ENCODE measurements at regions not wholly inside any gene's neighbourhood (a gene's known extent, or its start where the extent isn't known, plus 50 kb on each side); places are given as distances from the start of the nearest gene placed in this dataset.

DNA sequence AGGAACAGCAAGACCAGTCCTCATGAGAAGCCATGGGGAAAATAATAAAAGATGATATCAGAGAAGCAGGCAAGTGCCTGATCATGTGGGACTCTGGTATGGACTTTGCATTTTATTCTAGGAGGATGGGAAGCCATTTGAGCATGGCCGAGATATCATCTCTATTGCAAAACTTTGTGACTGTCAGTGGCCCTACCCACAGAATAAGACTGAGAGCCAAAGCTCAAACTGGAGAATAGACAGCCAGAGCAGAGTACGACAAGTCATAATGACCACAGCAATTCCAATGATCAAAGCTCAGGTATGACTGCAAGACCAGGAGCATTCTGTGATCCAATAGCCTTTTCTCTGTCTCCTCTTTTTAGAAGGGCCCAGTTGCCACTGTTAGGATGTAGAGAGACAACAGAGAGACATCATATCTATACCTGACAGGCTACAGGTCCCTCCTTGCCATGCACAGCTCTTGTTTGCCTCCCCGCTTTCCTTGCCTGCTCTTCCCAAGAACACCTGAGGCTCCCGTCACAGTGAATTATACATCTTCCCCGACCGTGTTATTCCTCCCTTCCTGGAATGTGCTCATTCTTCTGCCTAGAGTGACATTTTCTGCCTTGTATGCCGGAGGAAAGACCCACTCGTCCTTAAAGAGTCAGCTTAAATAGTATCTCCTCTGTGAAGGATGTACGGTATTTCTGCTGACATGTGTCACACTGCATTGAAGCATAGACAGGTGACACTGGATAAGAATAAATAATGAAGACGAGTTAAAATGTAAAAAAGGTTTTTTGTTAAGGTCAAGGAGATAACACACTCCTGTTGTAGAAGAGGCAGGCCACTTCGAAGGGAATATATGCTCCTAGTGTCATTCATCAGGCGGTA is 248.7 kb upstream of the MAP3K1 start:
- TF ChIP-seq POLR2AphosphoS5 (IDR thresholded peaks at IDR 0.05) = no peak
- TF ChIP-seq, protein P1, sequence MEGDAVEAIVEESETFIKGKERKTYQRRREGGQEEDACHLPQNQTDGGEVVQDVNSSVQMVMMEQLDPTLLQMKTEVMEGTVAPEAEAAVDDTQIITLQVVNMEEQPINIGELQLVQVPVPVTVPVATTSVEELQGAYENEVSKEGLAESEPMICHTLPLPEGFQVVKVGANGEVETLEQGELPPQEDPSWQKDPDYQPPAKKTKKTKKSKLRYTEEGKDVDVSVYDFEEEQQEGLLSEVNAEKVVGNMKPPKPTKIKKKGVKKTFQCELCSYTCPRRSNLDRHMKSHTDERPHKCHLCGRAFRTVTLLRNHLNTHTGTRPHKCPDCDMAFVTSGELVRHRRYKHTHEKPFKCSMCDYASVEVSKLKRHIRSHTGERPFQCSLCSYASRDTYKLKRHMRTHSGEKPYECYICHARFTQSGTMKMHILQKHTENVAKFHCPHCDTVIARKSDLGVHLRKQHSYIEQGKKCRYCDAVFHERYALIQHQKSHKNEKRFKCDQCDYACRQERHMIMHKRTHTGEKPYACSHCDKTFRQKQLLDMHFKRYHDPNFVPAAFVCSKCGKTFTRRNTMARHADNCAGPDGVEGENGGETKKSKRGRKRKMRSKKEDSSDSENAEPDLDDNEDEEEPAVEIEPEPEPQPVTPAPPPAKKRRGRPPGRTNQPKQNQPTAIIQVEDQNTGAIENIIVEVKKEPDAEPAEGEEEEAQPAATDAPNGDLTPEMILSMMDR (IDR thresholded peaks at IDR 0.05) = no peak
- TF ChIP-seq POLR2A (IDR thresholded peaks at IDR 0.05) = no peak
- TF ChIP-seq EP300 (IDR thresholded peaks at IDR 0.05) = no peak

All from upper lobe of left lung (tissue), 4 donors.